ENCODE measurements at regions not wholly inside any gene's neighbourhood (a gene's known extent, or its start where the extent isn't known, plus 50 kb on each side); places are given as distances from the start of the nearest gene placed in this dataset.
"Not testable (repeated sequence)": the region's sequence is repeated elsewhere in the genome, so short reads cannot be mapped to it uniquely, and the experiment has no call there.

- no peak for DNase-seq (ENCODE audit: low spot score)
- in situ Hi-C loops (cut with HindIII; ENCODE audit: low sequenced_read_pairs) = no loop called here
Observed at GRCh38 chr1:172717722-172718465, 59.0 kb downstream of the FASLG start.

GRCh38 chr1:172719066-172719627 lies 60.2 kb downstream of the FASLG start:
- in situ Hi-C loops (cut with HindIII; ENCODE audit: low sequenced_read_pairs) = no loop called here
- no peak for DNase-seq (ENCODE audit: low spot score)

GRCh38 chr1:172719694-172720138 lies 60.8 kb downstream of the FASLG start:
- in situ Hi-C loops (cut with HindIII; ENCODE audit: low sequenced_read_pairs) = no loop called here
- DNase-seq (ENCODE audit: low spot score) = peak; percentile 17

GRCh38 chr1:172720339-172720738 lies 61.4 kb downstream of the FASLG start:
- in situ Hi-C loops (cut with HindIII; ENCODE audit: low sequenced_read_pairs) = no loop called here
- DNase-seq (ENCODE audit: low spot score) = no peak

GRCh38 chr1:172723251-172723650 lies 64.3 kb downstream of the FASLG start:
- DNase-seq (ENCODE audit: low spot score) = no peak
- in situ Hi-C loops (cut with HindIII; ENCODE audit: low sequenced_read_pairs) = no loop called here

GRCh38 chr1:172724232-172724631 lies 65.3 kb downstream of the FASLG start:
- no peak for DNase-seq (ENCODE audit: low spot score)
- in situ Hi-C loops (cut with HindIII; ENCODE audit: low sequenced_read_pairs) = no loop called here

- no peak for DNase-seq (ENCODE audit: low spot score)
- in situ Hi-C loops (cut with HindIII; ENCODE audit: low sequenced_read_pairs) = no loop called here
Observed at GRCh38 chr1:172724765-172725613, 66.1 kb downstream of the FASLG start.

- DNase-seq (ENCODE audit: low spot score) = no peak
- in situ Hi-C loops (cut with HindIII; ENCODE audit: low sequenced_read_pairs) = no loop called here
Observed at GRCh38 chr1:172726740-172727139, 67.8 kb downstream of the FASLG start.

GRCh38 chr1:172727275-172727857 lies 68.5 kb downstream of the FASLG start:
- in situ Hi-C loops (cut with HindIII; ENCODE audit: low sequenced_read_pairs) = no loop called here

GRCh38 chr1:172727956-172728603 lies 69.2 kb downstream of the FASLG start:
- peak; percentile 7 for DNase-seq (ENCODE audit: low spot score)
- in situ Hi-C loops (cut with HindIII; ENCODE audit: low sequenced_read_pairs) = no loop called here

More at GRCh38 chr1:172727275-172727857, 68.5 kb downstream of the FASLG start:
- no peak for DNase-seq (ENCODE audit: low spot score)

GRCh38 chr1:172728705-172729104 lies 69.8 kb downstream of the FASLG start:
- in situ Hi-C loops (cut with HindIII; ENCODE audit: low sequenced_read_pairs); DNase-seq (ENCODE audit: low spot score): not testable (repeated sequence)

- in situ Hi-C loops (cut with HindIII; ENCODE audit: low sequenced_read_pairs) = no loop called here
- no peak for DNase-seq (ENCODE audit: low spot score)
Observed at GRCh38 chr1:172732427-172732826, 73.5 kb downstream of the FASLG start.

- DNase-seq (ENCODE audit: low spot score) = no peak
- in situ Hi-C loops (cut with HindIII; ENCODE audit: low sequenced_read_pairs) = no loop called here
Observed at GRCh38 chr1:172733815-172734214, 74.9 kb downstream of the FASLG start.

- no peak for DNase-seq (ENCODE audit: low spot score)
- in situ Hi-C loops (cut with HindIII; ENCODE audit: low sequenced_read_pairs) = no loop called here
Observed at GRCh38 chr1:172738389-172738788, 79.5 kb downstream of the FASLG start.

- DNase-seq (ENCODE audit: low spot score) = peak; percentile 9
- in situ Hi-C loops (cut with HindIII; ENCODE audit: low sequenced_read_pairs) = no loop called here
Observed at GRCh38 chr1:172742599-172743500, 83.9 kb downstream of the FASLG start.

- DNase-seq (ENCODE audit: low spot score) = peak; percentile 13
- in situ Hi-C loops (cut with HindIII; ENCODE audit: low sequenced_read_pairs) = no loop called here
Observed at GRCh38 chr1:172745014-172745413, 86.1 kb downstream of the FASLG start.

- in situ Hi-C loops (cut with HindIII; ENCODE audit: low sequenced_read_pairs) = no loop called here
- no peak for DNase-seq (ENCODE audit: low spot score)
Observed at GRCh38 chr1:172746091-172746949, 87.4 kb downstream of the FASLG start.

All from G401 (cell line).